ENCODE measurements at regions not wholly inside any gene's neighbourhood (a gene's known extent, or its start where the extent isn't known, plus 50 kb on each side); places are given as distances from the start of the nearest gene placed in this dataset.

DNA sequence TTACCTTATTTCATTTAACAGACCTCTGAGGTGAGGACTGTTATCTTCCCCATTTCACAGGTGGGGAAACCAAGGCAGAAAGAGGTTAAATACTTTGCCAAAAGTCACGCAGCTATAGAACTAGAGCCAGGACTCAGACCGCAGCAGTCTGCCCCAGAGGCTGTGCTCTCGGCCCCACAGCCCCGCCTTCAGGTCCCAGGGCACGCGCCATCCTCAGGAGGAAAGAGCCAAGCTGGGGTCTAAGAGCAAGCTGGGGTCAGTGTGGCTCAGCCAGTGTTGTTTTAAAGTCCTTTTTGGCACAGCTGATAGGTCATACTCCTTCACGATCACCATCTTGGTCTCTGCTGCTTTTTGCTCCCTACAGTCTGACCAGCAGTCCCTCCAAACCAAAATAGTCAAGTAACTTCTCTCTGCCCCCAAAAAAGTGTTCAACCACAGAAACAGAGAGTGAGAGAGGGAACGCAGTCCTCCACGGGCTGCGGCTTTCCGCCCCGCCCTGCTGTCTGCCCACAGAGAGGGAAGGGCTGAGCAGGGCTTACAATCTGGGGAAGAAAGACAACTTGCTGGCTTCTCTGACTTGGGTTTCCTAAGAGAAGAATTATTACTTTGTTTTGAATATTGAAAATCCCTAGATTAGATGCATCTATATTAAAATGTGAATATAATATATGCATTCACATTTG is 137.2 kb upstream of the OPCML start:
- Histone ChIP-seq H4K5ac (ENCODE audit: low read depth, low read length) (no peak overlapping the region), H3K56ac (ENCODE audit: extremely low read depth, insufficient read depth, low read length) (no peak overlapping the region), H3K9me3 (ENCODE audit: control insufficient read depth, insufficient read depth, low read length) (peaks cover 17% of the 10 kb centered on the region), H4K20me1 (ENCODE audit: insufficient read depth, low read length) (no peaks in the 10 kb centered on the region), H3K27me3 (ENCODE audit: control insufficient read depth, insufficient read depth, low read length) (no peaks in the 10 kb centered on the region), H4K8ac (ENCODE audit: low read depth in 2 of 2, low read length in 2 of 2) (no peak overlapping the region), H3K4me2 (ENCODE audit: low read depth, low read length) (no peak overlapping the region), H2BK15ac (ENCODE audit: low read depth, low read length) (no peak overlapping the region), H4K91ac (ENCODE audit: insufficient read depth, low read depth, low read length) (no peak overlapping the region), H3K79me1 (ENCODE audit: low read depth in 1 of 2, low read length in 2 of 2) (no peaks in the 10 kb centered on the region), H3K14ac (replicated peaks; ENCODE audit: low read depth, low read length) (no peak overlapping the region), H2BK120ac (ENCODE audit: low read depth, low read length) (no peak overlapping the region), H3K23ac (ENCODE audit: low read depth, low read length) (no peak overlapping the region), H2BK5ac (ENCODE audit: low read depth, low read length, poor library complexity, severe bottlenecking) (no peak overlapping the region), H3K9me1 (ENCODE audit: insufficient read depth, low read length) (no peaks in the 10 kb centered on the region), H2AK9ac (replicated peaks; ENCODE audit: low read depth, low read length, poor library complexity) (no peak overlapping the region), H2BK20ac (ENCODE audit: low read depth, low read length) (no peak overlapping the region), H3K18ac (ENCODE audit: low read depth, low read length) (no peak overlapping the region), H3K4ac (ENCODE audit: low read depth, low read length) (no peak overlapping the region), H3K4me1 (ENCODE audit: control insufficient read depth, insufficient read depth, low read length) (no peaks in the 10 kb centered on the region), H3K9ac (ENCODE audit: low read depth, low read length) (no peak overlapping the region), H3K27ac (ENCODE audit: insufficient read depth, low read length) (no peak overlapping the region), H3K36me3 (ENCODE audit: control insufficient read depth, insufficient read depth, low read length) (no peaks in the 10 kb centered on the region), H2AFZ (replicated peaks; ENCODE audit: low read length, poor library complexity) (no peak overlapping the region), H2AK5ac (ENCODE audit: low read depth, low read length) (no peak overlapping the region), H3K4me3 (ENCODE audit: insufficient read depth, low read depth, low read length) (no peak overlapping the region)
- no TSS peak for BruUV-seq (replicated peaks)
- TF ChIP-seq, protein P1, sequence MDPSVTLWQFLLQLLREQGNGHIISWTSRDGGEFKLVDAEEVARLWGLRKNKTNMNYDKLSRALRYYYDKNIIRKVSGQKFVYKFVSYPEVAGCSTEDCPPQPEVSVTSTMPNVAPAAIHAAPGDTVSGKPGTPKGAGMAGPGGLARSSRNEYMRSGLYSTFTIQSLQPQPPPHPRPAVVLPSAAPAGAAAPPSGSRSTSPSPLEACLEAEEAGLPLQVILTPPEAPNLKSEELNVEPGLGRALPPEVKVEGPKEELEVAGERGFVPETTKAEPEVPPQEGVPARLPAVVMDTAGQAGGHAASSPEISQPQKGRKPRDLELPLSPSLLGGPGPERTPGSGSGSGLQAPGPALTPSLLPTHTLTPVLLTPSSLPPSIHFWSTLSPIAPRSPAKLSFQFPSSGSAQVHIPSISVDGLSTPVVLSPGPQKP (IDR thresholded peaks at IDR 0.05; ENCODE audit: borderline replicate concordance, low read depth, low read length): no peak
- no peak for TF ChIP-seq MAZ (IDR thresholded peaks at IDR 0.05; ENCODE audit: borderline replicate concordance, low read depth, low read length)
- TF ChIP-seq FOS (IDR thresholded peaks at IDR 0.05; ENCODE audit: low read depth, low read length): no peak
- no peak for TF ChIP-seq CEBPB (IDR thresholded peaks at IDR 0.05; ENCODE audit: low read depth, low read length)
- TF ChIP-seq CHD1 (IDR thresholded peaks at IDR 0.05; ENCODE audit: low read depth, low read length): no peak
- TF ChIP-seq BHLHE40 (IDR thresholded peaks at IDR 0.05; ENCODE audit: low read depth, low read length): no peak
- TF ChIP-seq MAFK (IDR thresholded peaks at IDR 0.05; ENCODE audit: low read depth, low read length): no peak
- no peak for TF ChIP-seq POLR2A (IDR thresholded peaks at IDR 0.05; ENCODE audit: low read depth, low read length)
- DNase-seq (no peak), ATAC-seq (ENCODE audit: low read depth) (no peak)
- in situ Hi-C loops (cut with MboI; ENCODE audit: low sequenced_read_pairs): no loop called here
- dilution Hi-C loops (cut with HindIII; ENCODE audit: low sequenced_read_pairs, unreplicated experiment): no loop called here
- ChIA-PET POLR2A (ENCODE audit: unreplicated experiment) (no interaction called here), CTCF (no interaction called here)
- 44% methylated on average over 6 of the region's 12 CpGs; no CpG with 5 or more reads in 1 of the 2 experiments for WGBS, 2 experiments (ENCODE audit: extremely low coverage in 2 of 2, insufficient read length in 1 of 2)
- intact Hi-C loops (cut with micrococcal nuclease): no loop called here
